ENCODE measurements at regions not wholly inside any gene's neighbourhood (a gene's known extent, or its start where the extent isn't known, plus 50 kb on each side); places are given as distances from the start of the nearest gene placed in this dataset.

DNA sequence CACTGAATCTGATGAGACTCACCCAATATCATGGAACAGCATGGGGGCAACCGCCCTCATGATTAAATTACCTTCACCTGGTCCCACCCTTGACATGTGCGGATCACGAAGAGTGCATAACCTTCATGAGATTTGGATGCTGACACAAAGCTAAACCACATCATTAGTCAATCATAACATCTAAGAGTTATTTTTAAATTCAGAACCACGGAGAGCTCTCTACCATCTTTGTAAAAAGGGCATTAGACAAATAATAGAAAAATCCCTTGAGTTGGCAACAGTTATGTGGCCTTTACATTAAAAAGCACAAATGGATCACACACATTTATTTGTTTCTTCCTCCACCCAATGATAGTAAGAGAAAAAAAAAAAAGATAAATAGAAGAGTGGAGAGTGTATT lies 182.2 kb downstream of the VCY1B start:
- no peak for DNase-seq
- H3K27me3 ChIP-seq (ENCODE audit: low read depth) = no peaks in the 10 kb centered on the region
- H3K27ac ChIP-seq (replicated peaks) = no peak overlapping the region
- H3K4me1 ChIP-seq = no peaks in the 10 kb centered on the region
- no peaks in the 10 kb centered on the region for H3K9me3 ChIP-seq (replicated peaks)
- no peaks in the 10 kb centered on the region for H3K36me3 ChIP-seq
- H3K4me3 ChIP-seq = no peak overlapping the region
- TF ChIP-seq, protein P1, sequence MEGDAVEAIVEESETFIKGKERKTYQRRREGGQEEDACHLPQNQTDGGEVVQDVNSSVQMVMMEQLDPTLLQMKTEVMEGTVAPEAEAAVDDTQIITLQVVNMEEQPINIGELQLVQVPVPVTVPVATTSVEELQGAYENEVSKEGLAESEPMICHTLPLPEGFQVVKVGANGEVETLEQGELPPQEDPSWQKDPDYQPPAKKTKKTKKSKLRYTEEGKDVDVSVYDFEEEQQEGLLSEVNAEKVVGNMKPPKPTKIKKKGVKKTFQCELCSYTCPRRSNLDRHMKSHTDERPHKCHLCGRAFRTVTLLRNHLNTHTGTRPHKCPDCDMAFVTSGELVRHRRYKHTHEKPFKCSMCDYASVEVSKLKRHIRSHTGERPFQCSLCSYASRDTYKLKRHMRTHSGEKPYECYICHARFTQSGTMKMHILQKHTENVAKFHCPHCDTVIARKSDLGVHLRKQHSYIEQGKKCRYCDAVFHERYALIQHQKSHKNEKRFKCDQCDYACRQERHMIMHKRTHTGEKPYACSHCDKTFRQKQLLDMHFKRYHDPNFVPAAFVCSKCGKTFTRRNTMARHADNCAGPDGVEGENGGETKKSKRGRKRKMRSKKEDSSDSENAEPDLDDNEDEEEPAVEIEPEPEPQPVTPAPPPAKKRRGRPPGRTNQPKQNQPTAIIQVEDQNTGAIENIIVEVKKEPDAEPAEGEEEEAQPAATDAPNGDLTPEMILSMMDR (IDR thresholded peaks at IDR 0.05; ENCODE audit: borderline replicate concordance) = no peak
- intact Hi-C loops (cut with micrococcal nuclease) = no loop called here

DNA sequence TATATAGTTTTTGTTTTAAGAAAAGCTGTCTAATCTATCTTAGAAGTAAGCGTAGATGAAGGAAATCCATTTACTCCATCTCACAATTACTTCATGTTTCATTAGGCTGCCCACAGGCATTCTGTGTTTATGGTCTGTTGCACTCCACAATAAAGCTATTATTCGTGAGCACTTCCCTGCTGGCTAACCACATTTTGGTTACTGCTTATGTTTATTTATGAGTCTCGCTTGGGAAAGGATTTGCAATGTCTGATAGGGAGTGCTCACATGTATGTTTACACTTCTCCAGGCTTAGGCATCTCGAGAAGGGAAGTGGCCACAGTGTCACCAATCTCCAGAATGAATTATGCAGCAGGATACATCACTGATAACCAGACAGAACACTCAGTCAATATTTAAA lies 190.9 kb downstream of the VCY1B start:
- TF ChIP-seq, protein P1 (IDR thresholded peaks at IDR 0.05; ENCODE audit: borderline replicate concordance) = no peak
- no peaks in the 10 kb centered on the region for H3K4me1 ChIP-seq
- no peaks in the 10 kb centered on the region for H3K36me3 ChIP-seq
- H3K27ac ChIP-seq (replicated peaks) = no peak overlapping the region
- intact Hi-C loops (cut with micrococcal nuclease) = no loop called here
- no peak for DNase-seq
- H3K27me3 ChIP-seq (ENCODE audit: low read depth) = no peaks in the 10 kb centered on the region
- no peaks in the 10 kb centered on the region for H3K9me3 ChIP-seq (replicated peaks)
- no peak overlapping the region for H3K4me3 ChIP-seq

DNA sequence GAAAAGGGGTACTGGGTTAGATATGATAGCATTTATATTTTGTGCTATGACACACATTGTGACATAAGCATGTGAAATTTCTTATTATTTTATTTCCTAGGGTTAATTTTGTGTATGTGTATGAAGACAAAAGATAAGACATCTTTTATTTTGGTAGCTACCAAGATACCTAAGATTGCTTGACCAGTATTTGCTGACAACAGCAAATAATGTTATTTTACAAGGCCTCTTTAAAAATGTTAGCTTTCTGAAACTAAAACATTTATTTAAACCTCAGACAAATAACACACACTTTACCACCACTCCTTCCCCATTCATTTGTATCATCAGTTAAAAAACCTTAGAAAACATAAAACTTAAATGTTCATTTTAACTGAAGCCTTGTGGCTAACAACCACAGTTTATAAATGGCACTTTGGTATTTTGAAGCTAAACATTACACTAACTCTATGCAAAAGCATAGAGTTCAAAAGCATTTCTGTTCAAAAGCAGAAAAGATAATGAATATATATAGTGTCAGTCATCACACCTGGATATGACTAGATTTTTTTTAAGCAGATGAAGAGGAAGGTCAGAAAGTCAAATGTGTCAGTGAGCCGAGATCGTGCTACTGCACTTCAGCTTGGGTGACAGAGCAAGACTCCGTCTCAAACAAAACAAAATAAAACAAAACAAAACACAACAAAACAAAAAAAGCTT lies 193.0 kb downstream of the VCY1B start:
- DNase-seq = no peak
- intact Hi-C loops (cut with micrococcal nuclease) = no loop called here
- TF ChIP-seq, protein P1 (IDR thresholded peaks at IDR 0.05; ENCODE audit: borderline replicate concordance) = no peak
- no peak overlapping the region for H3K27ac ChIP-seq (replicated peaks)
- no peak overlapping the region for H3K4me3 ChIP-seq
- H3K36me3 ChIP-seq = no peaks in the 10 kb centered on the region
- H3K9me3 ChIP-seq (replicated peaks) = no peaks in the 10 kb centered on the region
- H3K4me1 ChIP-seq = no peaks in the 10 kb centered on the region
- H3K27me3 ChIP-seq (ENCODE audit: low read depth) = no peaks in the 10 kb centered on the region

DNA sequence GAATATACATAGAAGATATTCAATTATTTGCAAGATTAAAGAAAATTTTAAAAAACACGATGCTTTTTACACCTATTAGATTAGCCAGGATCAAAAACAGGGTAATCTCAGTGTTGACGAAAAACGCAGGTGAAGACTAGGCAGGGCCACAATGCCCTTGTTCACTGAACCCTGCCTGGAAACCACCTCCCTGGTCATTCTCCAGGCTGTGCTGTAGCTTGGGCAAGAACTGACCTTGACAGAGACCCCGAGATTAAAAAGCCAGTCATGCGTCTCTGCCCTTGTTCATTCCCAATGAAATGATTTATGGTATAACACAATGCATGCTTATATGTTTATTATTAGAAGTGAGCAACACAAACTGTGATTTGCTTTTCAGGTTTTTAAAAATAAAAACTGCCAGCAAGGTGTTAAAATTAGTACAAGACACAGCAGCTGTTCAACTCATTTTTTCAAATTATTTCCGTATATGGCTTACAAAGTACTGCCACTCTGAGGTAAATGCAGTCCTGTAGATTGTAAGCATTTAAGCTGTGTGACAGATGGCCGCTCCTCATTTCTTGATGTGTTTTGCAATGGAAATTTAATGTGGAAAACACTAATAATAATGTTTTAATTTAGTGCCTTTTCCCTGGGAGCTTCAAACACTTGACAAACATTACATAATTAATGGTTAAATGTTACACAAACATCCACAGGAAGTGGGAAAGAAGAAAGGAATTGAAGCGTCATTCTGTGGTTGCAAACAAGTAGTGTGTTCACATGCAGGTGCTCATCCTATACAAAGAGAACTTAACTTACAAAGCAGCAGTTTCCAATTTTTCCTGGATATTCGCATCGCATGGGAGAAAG lies 200.2 kb downstream of the VCY1B start:
- DNase-seq = no peak
- H3K27ac ChIP-seq (replicated peaks) = no peak overlapping the region
- no peaks in the 10 kb centered on the region for H3K9me3 ChIP-seq (replicated peaks)
- intact Hi-C loops (cut with micrococcal nuclease) = no loop called here
- no peaks in the 10 kb centered on the region for H3K27me3 ChIP-seq (ENCODE audit: low read depth)
- no peaks in the 10 kb centered on the region for H3K36me3 ChIP-seq
- TF ChIP-seq, protein P1 (IDR thresholded peaks at IDR 0.05; ENCODE audit: borderline replicate concordance) = no peak
- no peak overlapping the region for H3K4me3 ChIP-seq
- no peaks in the 10 kb centered on the region for H3K4me1 ChIP-seq

DNA sequence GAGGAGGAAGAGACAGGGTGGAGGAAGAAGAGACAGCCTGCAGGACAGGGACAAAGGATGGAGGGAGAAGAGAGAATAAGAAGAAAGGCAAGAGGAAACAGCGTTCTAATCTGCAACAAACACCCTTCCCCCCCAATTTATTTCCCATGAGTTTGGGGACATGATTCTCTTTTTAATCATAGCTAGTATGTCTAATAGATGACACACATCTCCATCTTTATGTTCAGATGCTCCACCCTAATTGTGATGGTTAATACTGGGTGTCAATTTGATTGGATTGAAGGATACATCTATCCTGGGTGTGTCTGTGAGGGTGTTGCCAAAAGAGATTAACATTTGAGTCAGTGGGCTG lies 200.8 kb downstream of the VCY1B start:
- no peak overlapping the region for H3K4me3 ChIP-seq
- no peak for DNase-seq
- no peak overlapping the region for H3K27ac ChIP-seq (replicated peaks)
- no peaks in the 10 kb centered on the region for H3K9me3 ChIP-seq (replicated peaks)
- H3K36me3 ChIP-seq = no peaks in the 10 kb centered on the region
- intact Hi-C loops (cut with micrococcal nuclease) = no loop called here
- TF ChIP-seq, protein P1 (IDR thresholded peaks at IDR 0.05; ENCODE audit: borderline replicate concordance) = no peak
- no peaks in the 10 kb centered on the region for H3K27me3 ChIP-seq (ENCODE audit: low read depth)
- H3K4me1 ChIP-seq = no peaks in the 10 kb centered on the region

All from left ventricle myocardium inferior (tissue), 1 donor.